HuH-7 (cell line): ENCODE measurements at regions not wholly inside any gene's neighbourhood (a gene's known extent, or its start where the extent isn't known, plus 50 kb on each side); places are given as distances from the start of the nearest gene placed in this dataset.
"Not testable (repeated sequence)": the region's sequence is repeated elsewhere in the genome, so short reads cannot be mapped to it uniquely, and the experiment has no call there.

Experiments
- DNase-seq: peaks from one replicate; pipeline ENCODE4 v3.0.0; 2011; ENCODE audit warnings: low spot score

- no peak for DNase-seq
Measured at GRCh38 chr9:86575137-86575536, 220.9 kb upstream of the TUT7 start.

- no peak for DNase-seq
Measured at GRCh38 chr9:86573886-86574285, 219.7 kb upstream of the TUT7 start.

GRCh38 chr9:86572904-86573303 is 218.7 kb upstream of the TUT7 start:
- DNase-seq, result no peak

GRCh38 chr9:86565603-86566002 is 211.4 kb upstream of the TUT7 start:
- DNase-seq, result not testable (repeated sequence)

GRCh38 chr9:86563936-86564335 is 209.7 kb upstream of the TUT7 start:
- no peak for DNase-seq

- DNase-seq, result no peak
Measured at GRCh38 chr9:86563350-86563749, 209.1 kb upstream of the TUT7 start.

- DNase-seq, result no peak
Measured at GRCh38 chr9:86562691-86563090, 208.5 kb upstream of the TUT7 start.

- no peak for DNase-seq
Measured at GRCh38 chr9:86557918-86558317, 203.7 kb upstream of the TUT7 start.

- no peak for DNase-seq
Measured at GRCh38 chr9:86557063-86557766, 203.0 kb upstream of the TUT7 start.

GRCh38 chr9:86555661-86556060 is 201.5 kb upstream of the TUT7 start:
- DNase-seq, result no peak

GRCh38 chr9:86550401-86550800 is 196.2 kb upstream of the TUT7 start:
- no peak for DNase-seq

- DNase-seq, result no peak
Measured at GRCh38 chr9:86549920-86550319, 195.7 kb upstream of the TUT7 start.

GRCh38 chr9:86549401-86549811 is 195.2 kb upstream of the TUT7 start:
- no peak for DNase-seq

GRCh38 chr9:86548220-86548619 is 194.0 kb upstream of the TUT7 start:
- DNase-seq, result no peak

GRCh38 chr9:86547571-86547970 is 193.4 kb upstream of the TUT7 start:
- no peak for DNase-seq

- no peak for DNase-seq
Measured at GRCh38 chr9:86546712-86547111, 192.5 kb upstream of the TUT7 start.

- DNase-seq, result no peak
Measured at GRCh38 chr9:86545090-86545489, 190.9 kb upstream of the TUT7 start.

GRCh38 chr9:86541014-86541570 is 186.9 kb upstream of the TUT7 start:
- DNase-seq, result no peak

- DNase-seq, result no peak
Measured at GRCh38 chr9:86535406-86535915, 181.3 kb upstream of the TUT7 start.

GRCh38 chr9:86534572-86535258 is 180.5 kb upstream of the TUT7 start:
- DNase-seq, result no peak

GRCh38 chr9:86531971-86532640 is 177.9 kb upstream of the TUT7 start:
- no peak for DNase-seq

GRCh38 chr9:86531273-86531970 is 177.2 kb upstream of the TUT7 start:
- DNase-seq, result no peak
